ENCODE measurements at regions not wholly inside any gene's neighbourhood (a gene's known extent, or its start where the extent isn't known, plus 50 kb on each side); places are given as distances from the start of the nearest gene placed in this dataset.

- H3K4me2 ChIP-seq (ENCODE audit: insufficient read depth, low read length), result no peak overlapping the region
- H3K79me2 ChIP-seq (ENCODE audit: insufficient read depth, low read length), result no peaks in the 10 kb centered on the region
- H3K4me3 ChIP-seq (ENCODE audit: low read depth in 1 of 2, low read length in 2 of 2), result no peak overlapping the region
- no peaks in the 10 kb centered on the region for H3K9me3 ChIP-seq (ENCODE audit: insufficient read depth, low read length, severe bottlenecking)
- no peak overlapping the region for H3K9ac ChIP-seq (ENCODE audit: low read depth, low read length)
- no peak for TF ChIP-seq EZH2 (IDR thresholded peaks at IDR 0.05; ENCODE audit: borderline replicate concordance, low read depth, low read length, severe bottlenecking)
- TF ChIP-seq CTCF (IDR thresholded peaks at IDR 0.05; ENCODE audit: borderline replicate concordance, extremely low read depth, low read length, poor library complexity, severe bottlenecking), result no peak
- H2AFZ ChIP-seq (ENCODE audit: low read depth, low read length), result no peak overlapping the region
- H4K20me1 ChIP-seq (ENCODE audit: insufficient read depth, low read length), result no peaks in the 10 kb centered on the region
- ATAC-seq (ENCODE audit: insufficient read depth, low read depth) (no peak), DNase-seq (no peak)
- H3K4me1 ChIP-seq (ENCODE audit: insufficient read depth, low read length), result no peaks in the 10 kb centered on the region
- peaks cover 3% of the 10 kb centered on the region for H3K27me3 ChIP-seq (ENCODE audit: insufficient read depth, low read length, poor library complexity)
- no peaks in the 10 kb centered on the region for H3K36me3 ChIP-seq (ENCODE audit: insufficient read depth, low read length)
- no peak overlapping the region for H3K27ac ChIP-seq (ENCODE audit: low read length)
Observed at GRCh38 chr2:120571015-120571728, 164.5 kb upstream of the GLI2 start.

GRCh38 chr2:120572226-120572625 is 163.4 kb upstream of the GLI2 start:
- no peak overlapping the region for H3K9ac ChIP-seq (ENCODE audit: low read depth, low read length)
- H4K20me1 ChIP-seq (ENCODE audit: insufficient read depth, low read length), result no peaks in the 10 kb centered on the region
- H3K27ac ChIP-seq (ENCODE audit: low read length), result no peak overlapping the region
- ATAC-seq (ENCODE audit: insufficient read depth, low read depth), result no peak
- no peaks in the 10 kb centered on the region for H3K36me3 ChIP-seq (ENCODE audit: insufficient read depth, low read length)
- H3K79me2 ChIP-seq (ENCODE audit: insufficient read depth, low read length), result no peaks in the 10 kb centered on the region
- TF ChIP-seq CTCF (IDR thresholded peaks at IDR 0.05; ENCODE audit: borderline replicate concordance, extremely low read depth, low read length, poor library complexity, severe bottlenecking) (no peak), EZH2 (IDR thresholded peaks at IDR 0.05; ENCODE audit: borderline replicate concordance, low read depth, low read length, severe bottlenecking) (no peak)
- H3K4me1 ChIP-seq (ENCODE audit: insufficient read depth, low read length), result no peaks in the 10 kb centered on the region
- no peak for DNase-seq
- H3K4me3 ChIP-seq (ENCODE audit: low read depth in 1 of 2, low read length in 2 of 2), result no peak overlapping the region
- peaks cover 3% of the 10 kb centered on the region for H3K27me3 ChIP-seq (ENCODE audit: insufficient read depth, low read length, poor library complexity)
- H3K4me2 ChIP-seq (ENCODE audit: insufficient read depth, low read length), result no peak overlapping the region
- H3K9me3 ChIP-seq (ENCODE audit: insufficient read depth, low read length, severe bottlenecking), result no peaks in the 10 kb centered on the region
- H2AFZ ChIP-seq (ENCODE audit: low read depth, low read length), result no peak overlapping the region

GRCh38 chr2:120574620-120575019 is 161.0 kb upstream of the GLI2 start:
- Histone ChIP-seq H3K4me1 (ENCODE audit: insufficient read depth, low read length) (no peaks in the 10 kb centered on the region), H4K20me1 (ENCODE audit: insufficient read depth, low read length) (no peaks in the 10 kb centered on the region), H3K79me2 (ENCODE audit: insufficient read depth, low read length) (no peaks in the 10 kb centered on the region), H3K9ac (ENCODE audit: low read depth, low read length) (no peak overlapping the region), H3K4me2 (ENCODE audit: insufficient read depth, low read length) (no peak overlapping the region), H3K4me3 (ENCODE audit: low read depth in 1 of 2, low read length in 2 of 2) (no peak overlapping the region), H3K36me3 (ENCODE audit: insufficient read depth, low read length) (no peaks in the 10 kb centered on the region), H3K9me3 (ENCODE audit: insufficient read depth, low read length, severe bottlenecking) (no peaks in the 10 kb centered on the region), H3K27ac (ENCODE audit: low read length) (no peak overlapping the region), H3K27me3 (ENCODE audit: insufficient read depth, low read length, poor library complexity) (peaks cover 3% of the 10 kb centered on the region), H2AFZ (ENCODE audit: low read depth, low read length) (no peak overlapping the region)
- DNase-seq, result no peak
- TF ChIP-seq EZH2 (IDR thresholded peaks at IDR 0.05; ENCODE audit: borderline replicate concordance, low read depth, low read length, severe bottlenecking) (no peak), CTCF (IDR thresholded peaks at IDR 0.05; ENCODE audit: borderline replicate concordance, extremely low read depth, low read length, poor library complexity, severe bottlenecking) (no peak)
- no peak for ATAC-seq (ENCODE audit: insufficient read depth, low read depth)
